GM15510 (cell line): ENCODE measurements at regions not wholly inside any gene's neighbourhood (a gene's known extent, or its start where the extent isn't known, plus 50 kb on each side); places are given as distances from the start of the nearest gene placed in this dataset.

ENCODE experiments used
- POLR2A ChIP-seq: IDR thresholded peaks from 3 replicates; pipeline ENCODE4 v1.6.1; 2011; ENCODE audit warnings: borderline replicate concordance; ENCODE audit not compliant: insufficient read length; ENCODE audit errors: extremely low read depth

DNA sequence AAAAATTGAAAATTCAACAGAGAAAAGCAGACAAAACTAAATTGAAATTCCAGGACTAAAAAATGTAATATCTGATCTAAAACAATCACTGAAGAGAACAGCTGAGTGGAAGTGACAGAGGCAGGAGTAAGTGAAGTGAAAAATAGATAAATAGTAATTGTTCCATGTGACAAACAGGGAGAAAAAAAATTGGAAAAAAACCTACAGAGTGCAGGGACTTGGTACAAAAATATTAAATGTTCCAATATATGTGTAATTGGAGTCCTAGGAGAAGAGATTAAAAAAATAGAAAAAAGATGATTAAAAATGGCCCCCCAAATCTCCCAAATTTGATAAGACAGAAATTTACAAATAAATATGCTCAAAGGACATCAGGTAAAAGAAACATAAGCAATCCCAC lies 63.4 kb upstream of the NAMPT start:
- TF ChIP-seq POLR2A: no peak

DNA sequence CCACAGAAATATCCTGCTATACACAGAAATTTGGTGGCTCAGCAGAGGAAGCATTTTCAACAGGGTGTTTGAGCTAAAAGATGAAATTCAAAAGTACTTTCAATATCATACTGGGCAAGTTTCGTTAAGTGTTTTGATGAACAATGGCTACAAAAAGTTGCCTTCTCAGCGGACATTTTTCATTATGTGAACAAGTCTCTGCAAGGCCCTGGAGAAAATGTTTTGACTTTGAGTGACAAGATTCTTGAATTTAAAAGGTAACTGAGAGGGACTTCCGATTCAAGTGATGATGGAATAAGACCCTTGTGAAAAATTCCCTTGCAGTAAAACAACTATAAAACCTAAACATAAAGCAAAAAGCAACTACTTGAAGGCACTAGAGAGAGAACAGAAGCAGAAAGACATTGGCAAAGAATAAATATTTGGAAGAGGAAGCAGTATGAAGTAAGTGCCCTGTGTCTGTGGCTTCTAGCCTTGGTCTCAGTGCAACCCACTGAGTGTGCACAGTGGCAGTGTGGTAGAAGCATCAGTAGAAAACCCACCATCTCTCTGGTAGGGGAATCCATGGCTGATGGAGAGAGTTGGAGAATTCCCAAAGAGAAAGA lies 62.5 kb upstream of the NAMPT start:
- no peak for TF ChIP-seq POLR2A

DNA sequence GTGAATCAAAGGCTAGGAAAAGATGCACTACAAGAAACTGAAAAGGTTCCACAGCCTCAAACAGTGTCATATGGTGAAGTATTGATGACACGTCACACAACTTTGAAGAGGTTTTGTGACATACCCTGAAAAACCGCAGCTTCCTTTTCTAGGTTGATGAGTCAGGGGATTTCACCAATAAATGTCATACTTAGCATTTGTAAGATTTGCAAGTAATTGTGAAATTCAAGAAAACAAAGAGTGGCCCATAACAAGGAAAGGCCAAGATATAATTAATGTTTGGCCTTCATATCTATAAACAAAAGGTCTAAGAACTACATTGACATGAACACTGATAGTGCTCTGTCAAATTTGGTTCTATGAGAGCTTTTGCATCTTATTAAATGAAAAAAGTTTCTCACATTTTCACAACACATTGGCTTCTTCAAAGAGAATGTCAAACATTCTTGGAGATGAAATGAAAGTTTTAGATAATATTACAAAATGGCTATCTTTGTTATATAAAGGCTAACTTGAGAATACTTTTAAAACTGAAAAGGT lies 62.0 kb upstream of the NAMPT start:
- no peak for TF ChIP-seq POLR2A

DNA sequence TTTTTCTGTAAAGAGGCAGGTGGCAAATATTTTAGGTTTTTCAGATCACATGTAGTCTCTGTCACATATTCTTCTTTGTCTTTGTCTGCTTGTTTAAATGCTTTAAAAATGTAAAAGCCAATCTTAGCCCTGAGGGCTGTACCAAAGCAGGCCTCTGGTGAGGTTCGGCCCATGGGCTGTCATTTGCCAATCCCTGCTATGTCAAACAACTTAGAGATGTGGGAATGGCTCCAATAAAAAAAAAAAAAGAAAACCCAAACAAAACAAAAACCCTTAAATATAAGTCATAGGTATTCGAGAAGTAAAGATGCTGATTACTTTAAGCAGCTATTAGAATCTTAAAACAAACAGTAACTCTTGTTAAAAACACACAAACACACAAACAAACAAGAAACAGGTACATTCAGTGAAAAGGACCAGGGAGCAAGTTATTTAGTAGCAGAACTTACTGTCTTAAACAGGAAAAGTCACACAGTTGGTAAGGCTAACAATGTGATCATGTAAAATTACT lies 61.4 kb upstream of the NAMPT start:
- no peak for TF ChIP-seq POLR2A

DNA sequence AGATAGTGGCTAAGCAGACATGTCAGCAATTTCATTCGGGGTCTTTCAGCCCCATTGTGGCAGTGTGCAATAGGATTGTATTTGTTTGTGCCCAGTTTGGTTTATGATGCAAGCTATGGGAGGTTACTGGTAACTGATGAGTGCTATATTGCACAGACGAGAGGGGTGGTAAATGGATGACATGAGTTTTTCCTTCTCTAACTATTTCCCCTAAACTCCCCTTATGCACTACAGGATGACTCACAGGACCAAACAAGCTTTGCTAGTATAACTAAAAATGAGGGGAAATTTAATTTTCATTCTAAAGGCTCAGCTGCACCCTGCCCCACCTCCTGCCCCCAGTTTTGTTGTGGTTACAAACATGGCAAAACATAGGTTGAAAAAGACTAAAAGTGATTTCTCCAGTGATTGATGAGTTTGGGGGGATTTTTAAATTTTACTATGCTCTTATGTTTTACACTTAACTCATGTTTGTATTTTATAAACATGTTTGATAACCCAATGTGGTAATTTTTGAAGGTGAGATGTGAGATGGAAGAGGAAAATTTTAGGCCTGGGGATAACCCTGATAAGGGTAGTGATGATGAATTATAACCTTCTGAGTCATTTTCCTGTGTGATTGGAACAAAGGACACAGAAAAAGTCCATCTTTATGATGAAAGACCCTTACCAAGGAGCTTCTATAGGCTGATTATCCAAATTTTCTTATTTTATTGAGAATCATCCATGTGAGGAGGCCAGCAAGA lies 60.8 kb upstream of the NAMPT start:
- no peak for TF ChIP-seq POLR2A

DNA sequence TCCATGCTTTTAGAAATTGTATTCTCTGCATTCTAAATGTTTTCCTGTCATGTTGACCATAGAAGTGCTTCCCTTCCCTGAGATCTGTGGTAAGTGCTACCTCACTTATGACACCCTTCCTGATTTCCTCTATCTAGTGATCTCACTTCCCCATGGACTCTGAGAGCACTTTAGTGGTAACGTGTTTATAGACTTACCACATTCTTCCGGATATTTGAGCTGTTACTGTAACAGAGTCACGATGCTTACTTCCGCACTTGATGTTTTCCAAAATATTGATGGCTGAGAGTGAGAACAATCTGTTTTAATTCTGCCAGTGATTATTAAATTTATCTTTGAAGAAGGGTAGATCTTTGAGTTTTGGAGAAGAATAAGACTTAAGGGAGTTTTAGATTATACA lies 60.1 kb upstream of the NAMPT start:
- no peak for TF ChIP-seq POLR2A

DNA sequence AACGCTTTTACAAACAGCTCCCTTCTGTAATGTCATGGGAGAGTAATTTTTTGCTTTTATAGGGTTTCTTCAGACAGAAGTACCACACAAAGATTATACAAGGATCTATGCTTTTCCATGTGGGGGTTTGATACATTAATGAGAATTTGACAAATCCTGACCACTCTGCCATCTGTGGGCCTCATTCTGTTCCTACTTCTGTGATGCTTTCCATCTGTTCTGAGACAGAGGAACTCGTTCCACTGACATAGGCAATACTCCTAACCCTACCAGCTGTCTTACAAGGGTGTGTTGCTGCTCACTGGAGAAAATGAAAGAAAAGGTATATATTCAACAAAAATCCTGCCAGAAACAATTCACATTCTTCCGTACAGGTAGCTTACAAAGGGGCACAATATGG lies 59.4 kb upstream of the NAMPT start:
- no peak for TF ChIP-seq POLR2A

DNA sequence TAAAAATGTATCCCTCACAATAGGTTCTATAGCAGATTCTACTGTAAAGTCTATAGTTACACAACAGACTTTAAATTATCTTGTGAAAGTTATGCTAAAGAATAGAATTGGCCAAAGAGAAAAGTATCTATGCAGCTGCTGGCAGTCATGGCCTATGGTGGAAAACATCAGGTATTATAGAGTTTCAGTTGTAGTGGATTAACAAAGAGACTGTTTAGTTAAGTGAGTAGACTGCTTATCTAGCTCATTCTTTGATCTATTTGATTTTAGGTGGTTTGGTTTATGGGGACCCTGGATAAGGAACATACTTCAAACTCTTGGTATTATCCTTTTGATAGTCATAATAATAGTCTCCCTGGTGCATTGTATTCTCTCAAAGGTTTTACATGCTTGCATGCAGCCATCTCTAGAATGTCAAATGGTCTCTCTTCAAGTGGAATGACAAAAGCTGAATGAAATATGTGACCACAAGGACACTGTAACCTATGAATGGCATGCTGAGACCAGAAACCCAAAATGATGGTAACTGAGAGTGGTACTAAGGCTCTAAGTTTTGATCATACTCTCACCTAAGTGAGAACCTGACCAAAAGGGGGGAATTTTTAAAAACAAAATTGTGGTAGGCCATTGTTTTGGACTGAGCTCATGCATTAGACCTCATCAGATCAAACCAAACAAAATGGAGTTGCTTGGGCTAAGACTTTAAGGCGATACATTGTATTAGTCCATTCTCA lies 54.9 kb upstream of the NAMPT start:
- TF ChIP-seq POLR2A: no peak

DNA sequence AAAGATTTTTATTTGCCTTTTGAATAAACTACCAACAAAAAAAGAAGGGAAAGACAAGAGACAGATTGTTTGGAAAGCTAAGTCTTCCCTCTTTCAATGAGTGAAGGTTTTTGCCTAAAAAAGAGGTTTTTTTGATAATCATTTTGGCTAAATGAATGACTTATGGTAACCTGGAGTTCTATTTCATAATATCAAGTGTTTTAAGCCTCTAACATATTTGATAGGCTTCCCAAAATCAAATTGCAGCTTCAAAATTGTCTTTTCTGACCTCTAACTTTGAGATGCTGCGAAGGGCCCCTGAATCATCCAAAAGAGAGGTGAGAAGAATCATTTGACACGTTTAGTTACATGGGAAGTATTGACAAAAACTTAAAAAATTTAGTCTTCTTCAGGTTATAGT lies 53.0 kb upstream of the NAMPT start:
- no peak for TF ChIP-seq POLR2A

DNA sequence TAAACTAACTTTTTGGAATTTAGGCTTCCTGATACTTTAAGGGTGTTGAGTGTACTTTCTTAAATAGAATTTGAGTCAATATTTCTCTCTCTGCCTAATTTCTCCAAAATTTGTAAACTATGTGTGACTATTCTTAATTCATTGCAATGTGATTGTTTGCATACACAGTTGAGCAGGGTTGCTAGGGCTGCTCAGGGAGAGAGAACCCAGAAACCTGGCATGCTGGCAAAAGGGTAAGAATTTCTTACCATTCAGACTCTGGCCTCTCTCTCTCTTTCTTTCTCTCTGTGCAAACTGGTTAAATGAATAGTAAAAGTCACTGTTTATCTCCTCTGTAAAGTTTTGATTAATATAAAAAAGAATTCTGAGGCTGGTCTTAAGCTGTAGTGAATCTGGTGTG lies 51.0 kb upstream of the NAMPT start:
- TF ChIP-seq POLR2A: no peak
